Glomerular endothelial cell (primary cell): ENCODE measurements at regions not wholly inside any gene's neighbourhood (a gene's known extent, or its start where the extent isn't known, plus 50 kb on each side); places are given as distances from the start of the nearest gene placed in this dataset.
A peak's percentile ranks its signal among the peaks of the same experiment; 100 is the strongest.
"Not testable (repeated sequence)": the region's sequence is repeated elsewhere in the genome, so short reads cannot be mapped to it uniquely, and the experiment has no call there.

Experiments
- DNase-seq: peaks from one replicate; pipeline ENCODE4 v3.0.0-alpha.2; 2011; ENCODE audit warnings: low read depth, low spot score; ENCODE audit errors: extremely low read depth

GRCh38 chr2:56018267-56018666 lies 94.7 kb upstream of the EFEMP1 start:
- no peak for DNase-seq

GRCh38 chr2:56021136-56021474 lies 97.5 kb upstream of the EFEMP1 start:
- no peak for DNase-seq

- no peak for DNase-seq
Observed at GRCh38 chr2:56021579-56021978, 98.0 kb upstream of the EFEMP1 start.

- no peak for DNase-seq
Observed at GRCh38 chr2:56025469-56026193, 102.0 kb upstream of the EFEMP1 start.

GRCh38 chr2:56026828-56027227 lies 103.2 kb upstream of the EFEMP1 start:
- no peak for DNase-seq

GRCh38 chr2:56030062-56030461 lies 106.5 kb upstream of the EFEMP1 start:
- DNase-seq, result no peak

GRCh38 chr2:56030901-56031300 lies 107.3 kb upstream of the EFEMP1 start:
- no peak for DNase-seq

GRCh38 chr2:56034258-56034657 lies 110.7 kb upstream of the EFEMP1 start:
- DNase-seq, result no peak

GRCh38 chr2:56040189-56040588 lies 116.6 kb upstream of the EFEMP1 start:
- no peak for DNase-seq

GRCh38 chr2:56040834-56041233 lies 117.3 kb upstream of the EFEMP1 start:
- DNase-seq, result no peak

GRCh38 chr2:56047136-56047535 lies 123.6 kb upstream of the EFEMP1 start:
- DNase-seq, result no peak

GRCh38 chr2:56049233-56049845 lies 125.8 kb upstream of the EFEMP1 start:
- no peak for DNase-seq

GRCh38 chr2:56053679-56054078 lies 130.1 kb upstream of the EFEMP1 start:
- no peak for DNase-seq

GRCh38 chr2:56055405-56055804 lies 128.4 kb upstream of the CCDC85A start:
- no peak for DNase-seq

GRCh38 chr2:56061327-56061726 lies 122.5 kb upstream of the CCDC85A start:
- not testable (repeated sequence) for DNase-seq

- DNase-seq, result no peak
Observed at GRCh38 chr2:56068746-56069145, 115.0 kb upstream of the CCDC85A start.

GRCh38 chr2:56077359-56077915 lies 106.4 kb upstream of the CCDC85A start:
- peak; percentile 5 for DNase-seq

GRCh38 chr2:56082665-56083064 lies 101.1 kb upstream of the CCDC85A start:
- DNase-seq, result no peak

- no peak for DNase-seq
Observed at GRCh38 chr2:56084111-56084901, 99.5 kb upstream of the CCDC85A start.

- DNase-seq, result no peak
Observed at GRCh38 chr2:56086336-56086735, 97.5 kb upstream of the CCDC85A start.

GRCh38 chr2:56088411-56088810 lies 95.4 kb upstream of the CCDC85A start:
- no peak for DNase-seq

GRCh38 chr2:56089931-56090330 lies 93.9 kb upstream of the CCDC85A start:
- DNase-seq, result no peak
